GM21737 (cell line): ENCODE measurements at regions not wholly inside any gene's neighbourhood (a gene's known extent, or its start where the extent isn't known, plus 50 kb on each side); places are given as distances from the start of the nearest gene placed in this dataset.

Experiments
- ATAC-seq: cut with Tn5 transposase; IDR thresholded peaks from one replicate; pipeline ENCODE4 v1.9.1; 2021; ENCODE audit warnings: mild to moderate bottlenecking, moderate library complexity; ENCODE audit not compliant: unreplicated experiment

- ATAC-seq: no peak
These were observed 117.0 kb downstream of the PCDH7 start for GRCh38 chr4:30837131-30837539.

DNA sequence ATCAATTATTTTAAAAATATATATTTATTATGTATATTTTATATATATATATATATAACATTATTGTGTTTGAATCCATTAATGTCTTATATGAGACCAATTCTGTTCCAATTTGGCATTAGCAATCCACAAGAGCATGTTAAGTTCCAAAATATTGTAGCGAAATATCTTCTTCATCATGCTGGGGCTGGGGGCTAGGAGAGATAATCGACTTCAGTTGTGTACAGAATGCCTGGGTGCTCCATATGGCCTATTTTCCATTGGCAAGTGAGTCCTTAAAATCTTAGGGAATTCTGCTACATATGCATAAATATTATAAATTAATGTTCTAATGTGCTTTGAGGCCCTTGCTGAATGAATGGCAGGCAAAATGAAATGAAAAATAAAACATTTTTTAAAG is 117.7 kb downstream of the PCDH7 start:
- no peak for ATAC-seq

GRCh38 chr4:30838331-30838730 is 118.2 kb downstream of the PCDH7 start:
- ATAC-seq: no peak

DNA sequence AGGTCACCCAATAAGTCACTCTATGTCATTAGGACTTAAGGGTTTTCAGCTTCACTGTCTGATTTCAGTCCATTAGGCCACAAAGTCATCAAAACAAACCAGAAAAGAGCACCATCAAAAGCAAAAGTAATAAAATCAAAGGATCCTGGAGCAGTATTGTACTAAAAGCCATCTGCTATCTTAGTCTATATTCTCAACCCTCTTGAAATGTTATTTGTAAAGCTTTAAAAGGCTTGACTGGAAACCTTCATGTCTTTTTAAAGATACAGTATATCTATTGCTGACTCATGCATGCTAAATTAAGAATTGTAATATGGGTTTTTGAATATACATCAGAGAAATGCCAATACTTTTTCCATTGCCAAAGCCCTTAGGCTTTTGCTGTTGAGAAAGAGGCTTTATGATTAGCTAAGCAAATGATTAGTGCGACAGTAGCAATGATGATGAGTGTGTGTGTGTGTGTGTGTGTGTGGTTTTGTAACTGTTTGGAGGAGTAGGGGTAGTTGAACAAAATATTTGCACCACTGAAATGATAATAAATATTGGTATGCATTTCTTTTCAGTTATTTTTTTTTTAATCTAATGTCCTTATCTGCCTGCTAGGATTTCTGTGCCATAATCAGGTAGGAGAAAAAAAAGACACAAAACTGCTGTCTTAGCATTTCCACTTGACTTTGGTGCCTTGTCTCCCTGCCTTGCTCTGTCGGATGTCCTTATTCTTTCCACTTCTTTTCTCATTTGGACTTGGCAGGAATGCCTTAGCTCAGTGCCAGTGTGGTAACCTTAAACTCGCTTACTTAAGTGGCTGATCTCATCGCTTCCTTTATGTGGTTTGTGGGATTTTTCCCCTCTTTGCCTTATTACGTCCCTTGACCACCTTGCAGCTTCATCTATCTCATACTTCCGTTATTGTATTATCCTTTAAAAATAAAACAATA is 119.7 kb downstream of the PCDH7 start:
- no peak for ATAC-seq

DNA sequence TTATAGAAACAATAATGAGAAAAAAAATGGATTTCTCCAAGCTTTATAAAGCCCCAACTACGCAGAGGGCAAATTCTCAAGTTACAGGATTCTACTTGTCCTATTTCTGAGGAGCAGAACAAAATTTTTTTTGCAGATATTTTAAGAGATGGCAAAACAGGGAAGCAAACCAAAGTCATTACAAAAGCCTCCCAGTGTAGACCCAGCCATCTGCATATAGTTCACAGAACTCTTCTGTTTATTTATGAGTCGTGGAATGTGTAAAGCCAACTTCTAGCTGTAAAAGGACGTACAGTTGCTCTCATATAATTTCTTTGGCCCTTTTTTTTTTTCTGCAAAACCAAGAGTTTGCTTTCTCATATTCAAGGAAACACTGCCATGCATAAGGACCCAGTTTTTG is 120.4 kb downstream of the PCDH7 start:
- ATAC-seq: no peak

GRCh38 chr4:30842142-30842541 is 122.0 kb downstream of the PCDH7 start:
- ATAC-seq: no peak

DNA sequence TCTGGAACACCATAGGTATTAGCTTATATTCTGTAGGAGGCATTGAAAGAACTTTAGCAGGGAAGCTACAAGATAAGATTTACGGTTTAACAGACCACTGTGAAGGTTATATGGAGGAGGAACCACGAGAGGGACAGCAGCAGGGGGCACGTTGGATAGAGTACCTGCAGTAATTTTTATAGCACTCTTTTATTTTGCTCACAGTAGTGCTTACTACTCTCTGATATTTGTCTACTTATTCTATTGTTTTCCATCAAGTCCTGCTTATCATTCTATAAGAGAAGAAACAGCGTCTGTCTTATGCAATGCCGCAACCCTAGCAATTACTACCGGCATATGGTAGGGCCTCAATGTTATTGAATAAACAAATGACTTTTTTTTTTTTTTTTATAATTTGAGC is 122.5 kb downstream of the PCDH7 start:
- ATAC-seq: no peak

DNA sequence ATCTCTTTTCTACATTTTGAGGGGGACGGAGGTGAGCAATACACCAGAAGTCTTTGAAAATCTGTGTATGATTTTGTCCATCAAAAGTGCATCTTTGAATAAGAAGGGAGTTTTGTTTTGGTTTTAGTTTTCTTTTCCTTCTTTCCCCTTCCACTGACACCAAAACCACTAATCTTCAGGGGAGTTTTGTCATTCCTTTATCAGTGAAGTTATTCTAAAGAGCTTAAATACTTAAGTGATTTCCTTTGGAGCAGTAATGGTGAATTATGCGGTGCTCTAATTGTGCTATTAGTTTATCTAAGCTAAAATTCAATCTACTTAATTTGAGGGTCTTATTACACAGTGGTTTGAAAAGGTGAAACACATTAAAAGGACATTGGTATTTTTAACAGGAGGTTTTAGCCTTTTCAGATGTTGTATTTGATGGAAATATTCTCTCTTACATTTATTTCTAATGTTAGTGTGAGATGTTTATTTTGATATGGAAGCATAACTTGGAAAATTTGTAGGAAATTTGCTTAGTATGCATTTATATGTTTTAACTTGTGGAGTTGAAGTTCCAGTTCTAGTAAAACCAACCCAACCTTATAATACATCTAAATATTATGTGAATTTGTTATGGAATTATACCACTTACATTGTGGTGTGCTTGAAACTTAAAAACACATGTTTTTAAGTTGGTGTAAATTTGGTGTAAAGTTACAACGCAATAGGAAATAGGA is 124.9 kb downstream of the PCDH7 start:
- ATAC-seq: no peak

GRCh38 chr4:30847167-30847566 is 127.0 kb downstream of the PCDH7 start:
- no peak for ATAC-seq

DNA sequence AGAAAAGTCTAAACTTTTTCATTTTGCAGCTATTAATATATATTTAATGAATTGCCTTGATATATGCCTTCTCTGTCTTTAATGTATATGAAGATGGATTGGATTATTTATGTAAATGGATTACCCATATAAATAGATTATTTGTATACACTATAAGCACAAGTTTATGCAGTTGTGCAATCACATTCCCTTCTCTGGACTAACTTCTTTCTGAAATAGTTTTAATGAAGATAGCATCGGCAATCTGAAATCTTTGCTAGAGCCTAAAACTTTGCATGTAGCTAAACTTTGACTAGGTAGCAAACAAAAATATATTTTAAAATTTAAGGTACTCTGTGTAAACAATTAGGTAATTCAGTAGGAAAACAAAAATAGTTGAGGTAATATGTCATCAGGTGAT is 127.8 kb downstream of the PCDH7 start:
- no peak for ATAC-seq

GRCh38 chr4:30854531-30854930 is 134.4 kb downstream of the PCDH7 start:
- ATAC-seq: no peak

GRCh38 chr4:30855232-30855631 is 135.1 kb downstream of the PCDH7 start:
- ATAC-seq: no peak

DNA sequence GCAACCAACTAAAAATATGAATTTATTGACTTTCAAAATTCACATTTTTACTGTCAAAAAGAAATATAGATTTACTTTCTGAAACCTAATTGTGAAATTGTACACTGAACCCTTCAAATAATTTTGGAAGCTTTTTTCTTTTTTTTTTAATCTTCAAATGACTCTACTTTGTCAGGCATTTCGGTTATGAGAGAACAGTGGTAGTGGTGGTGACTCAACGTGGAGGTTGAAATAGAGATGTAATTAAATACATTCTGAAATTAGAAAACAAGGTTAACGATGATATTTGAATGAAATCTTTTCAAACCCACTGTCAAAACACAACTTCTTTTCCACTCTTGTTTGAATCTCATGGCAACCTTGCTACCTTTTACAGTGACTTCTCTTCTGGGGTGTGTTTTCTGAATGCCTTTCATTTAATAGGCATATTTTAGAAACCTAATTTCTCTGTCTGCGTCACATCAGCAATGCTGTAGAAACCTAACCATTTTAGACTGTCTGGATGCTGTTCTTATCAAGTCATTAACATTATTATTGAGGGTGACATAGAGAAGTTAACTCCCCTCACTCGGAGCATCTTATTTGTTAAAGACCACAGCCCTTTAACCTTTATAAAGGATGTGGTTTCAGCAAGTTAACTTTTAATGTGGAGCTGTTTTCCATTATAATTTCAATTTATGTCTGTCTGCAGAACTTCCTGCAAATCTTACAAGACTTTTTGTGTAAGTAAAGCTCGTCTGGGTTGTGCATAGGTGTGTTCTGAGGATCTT is 136.8 kb downstream of the PCDH7 start:
- ATAC-seq: no peak

- ATAC-seq: no peak
These were observed 140.8 kb downstream of the PCDH7 start for GRCh38 chr4:30860978-30861377.

DNA sequence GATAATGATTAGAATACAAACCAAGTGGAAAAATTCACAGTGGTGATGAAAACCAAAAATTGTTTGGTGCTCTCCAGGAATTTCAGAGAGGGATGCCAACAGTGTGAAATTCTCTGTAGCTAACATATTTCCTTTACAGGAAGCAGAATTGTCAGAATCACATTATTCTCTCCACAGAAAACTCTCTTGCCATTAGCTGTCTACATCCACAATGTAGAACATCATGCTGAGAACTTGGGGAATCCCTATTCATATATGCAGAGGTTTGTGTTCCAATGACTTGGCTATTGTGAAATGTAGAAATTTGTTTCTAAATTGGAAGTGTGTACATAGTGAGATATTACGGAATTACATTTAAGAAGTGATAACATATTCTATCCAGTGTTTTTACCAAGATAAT is 142.0 kb downstream of the PCDH7 start:
- no peak for ATAC-seq

DNA sequence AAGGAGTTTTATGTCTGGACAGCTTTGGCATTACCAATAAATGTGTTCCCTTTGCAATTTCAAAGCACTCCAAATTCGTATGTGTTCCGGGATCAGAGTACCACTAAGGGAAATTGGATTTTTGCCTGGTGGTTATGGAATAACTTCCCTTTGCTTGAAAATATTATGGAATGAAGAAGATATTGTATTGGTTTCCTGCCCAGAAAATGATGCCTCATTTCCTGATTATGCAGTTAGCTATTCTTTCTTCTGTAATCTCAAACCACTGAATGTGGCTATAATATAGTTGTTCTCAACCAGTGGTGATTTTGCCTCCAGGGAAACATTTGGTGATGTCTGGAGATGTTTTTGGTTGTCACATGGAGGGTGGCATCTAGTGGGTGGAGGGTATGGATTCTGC is 142.9 kb downstream of the PCDH7 start:
- ATAC-seq: no peak

- ATAC-seq: no peak
These were observed 145.5 kb downstream of the PCDH7 start for GRCh38 chr4:30865691-30866090.

DNA sequence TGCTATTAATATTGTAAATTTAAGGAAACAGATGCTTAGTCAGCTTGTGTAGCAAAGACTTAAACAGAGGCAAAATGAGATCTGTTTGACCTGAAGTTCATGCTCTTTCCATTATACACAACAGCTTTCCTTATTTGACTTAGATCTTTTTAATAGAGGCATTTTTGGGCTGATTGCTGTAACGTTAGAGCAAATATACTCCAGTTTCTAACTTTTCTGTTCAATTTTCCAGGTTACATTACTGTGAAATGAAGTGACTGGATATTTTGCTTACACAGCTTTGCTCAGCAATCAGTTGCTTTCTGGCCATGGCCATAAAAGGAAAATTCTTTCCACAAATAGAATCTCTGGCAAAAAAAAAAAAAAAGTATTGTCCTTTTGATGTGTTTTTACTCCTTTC is 146.2 kb downstream of the PCDH7 start:
- no peak for ATAC-seq

DNA sequence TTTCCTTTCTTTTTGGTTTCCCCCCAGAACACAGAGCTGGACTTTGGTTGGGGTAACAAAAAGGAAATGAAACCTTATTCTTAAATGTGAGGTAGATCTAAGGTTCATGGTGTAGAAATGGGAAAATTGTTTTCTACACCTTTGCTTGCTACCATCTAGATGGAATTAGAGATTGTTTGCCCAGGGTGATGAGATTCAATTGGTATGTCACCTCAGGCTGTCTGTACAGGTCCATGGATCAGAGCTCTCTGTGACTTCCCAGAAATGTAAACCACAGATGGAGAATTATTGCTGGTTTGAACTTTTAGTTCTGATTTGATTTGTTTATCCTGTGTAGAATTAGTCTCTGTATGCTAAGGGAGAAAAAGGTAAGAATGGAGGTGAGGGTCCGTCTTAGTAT is 146.7 kb downstream of the PCDH7 start:
- ATAC-seq: no peak

DNA sequence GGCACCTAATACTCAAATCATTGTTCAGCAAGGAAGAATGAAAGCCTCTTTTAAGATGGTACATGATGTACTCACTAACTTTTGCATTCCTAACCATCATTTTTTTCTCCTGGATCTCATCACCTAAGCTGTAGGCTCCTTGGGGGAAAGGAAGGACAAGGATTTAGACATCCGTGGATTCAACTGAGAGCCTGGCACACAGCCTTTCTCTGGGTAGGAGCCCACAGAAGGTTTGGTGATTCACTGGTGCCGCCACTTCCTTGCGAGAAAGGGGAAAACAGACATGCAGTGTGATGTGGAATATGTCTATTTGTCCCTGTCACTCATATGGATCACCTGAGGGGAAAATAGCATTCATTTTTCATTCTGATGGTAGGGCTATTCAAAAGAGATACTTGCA is 147.3 kb downstream of the PCDH7 start:
- ATAC-seq: no peak

GRCh38 chr4:30868111-30868895 is 148.1 kb downstream of the PCDH7 start:
- no peak for ATAC-seq
